GM21390 (cell line): ENCODE measurements at regions not wholly inside any gene's neighbourhood (a gene's known extent, or its start where the extent isn't known, plus 50 kb on each side); places are given as distances from the start of the nearest gene placed in this dataset.
"Not testable (repeated sequence)": the region's sequence is repeated elsewhere in the genome, so short reads cannot be mapped to it uniquely, and the experiment has no call there.

Source experiments
- ATAC-seq: cut with Tn5 transposase; IDR thresholded peaks from one replicate; pipeline ENCODE4 v1.9.1; 2021; ENCODE audit not compliant: unreplicated experiment

- no peak for ATAC-seq
Measured at GRCh38 chr5:28310696-28311095, 1272.3 kb upstream of the CDH9 start.

DNA sequence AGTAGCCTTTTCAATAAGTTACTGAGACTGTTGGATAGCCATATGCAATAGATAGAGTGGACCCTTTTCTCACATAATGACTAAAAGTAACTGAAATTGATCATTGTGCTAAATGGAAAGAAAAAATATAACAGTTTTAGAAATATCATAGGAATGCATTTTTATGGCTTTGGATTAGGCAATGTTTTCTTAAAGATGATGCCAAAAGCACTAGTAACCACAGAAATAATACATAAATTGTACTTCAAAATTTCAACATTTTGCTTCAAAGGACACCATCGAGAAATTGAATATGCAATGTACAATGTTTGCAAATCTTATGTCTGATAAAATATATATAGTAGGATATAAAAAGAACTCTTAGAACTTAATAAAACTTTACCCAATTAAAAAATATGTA lies 1267.5 kb upstream of the CDH9 start:
- ATAC-seq: no peak

GRCh38 chr5:28301712-28302111 lies 1263.3 kb upstream of the CDH9 start:
- no peak for ATAC-seq

- no peak for ATAC-seq
Measured at GRCh38 chr5:28296254-28297013, 1258.0 kb upstream of the CDH9 start.

DNA sequence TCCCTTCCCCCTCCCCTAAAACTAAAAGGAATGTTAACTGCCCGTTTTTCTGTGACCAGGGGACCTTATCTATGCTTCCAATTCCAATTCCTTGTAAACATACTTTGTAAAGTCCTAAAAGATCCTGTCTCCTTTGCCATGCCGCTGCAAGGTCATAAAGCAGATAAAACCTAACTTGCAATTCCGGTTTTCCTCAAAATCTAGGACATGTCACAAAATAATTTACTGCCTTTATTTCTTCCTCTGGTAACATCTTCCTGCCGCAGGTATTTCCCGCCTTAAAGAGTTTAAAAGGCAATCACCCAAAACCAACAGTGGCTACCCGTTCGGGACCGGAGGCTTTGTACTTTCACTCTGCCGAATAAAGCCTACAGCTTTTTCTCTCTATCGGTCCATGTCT lies 1248.6 kb upstream of the CDH9 start:
- not testable (repeated sequence) for ATAC-seq

- ATAC-seq: no peak
Measured at GRCh38 chr5:28286566-28286965, 1248.2 kb upstream of the CDH9 start.

DNA sequence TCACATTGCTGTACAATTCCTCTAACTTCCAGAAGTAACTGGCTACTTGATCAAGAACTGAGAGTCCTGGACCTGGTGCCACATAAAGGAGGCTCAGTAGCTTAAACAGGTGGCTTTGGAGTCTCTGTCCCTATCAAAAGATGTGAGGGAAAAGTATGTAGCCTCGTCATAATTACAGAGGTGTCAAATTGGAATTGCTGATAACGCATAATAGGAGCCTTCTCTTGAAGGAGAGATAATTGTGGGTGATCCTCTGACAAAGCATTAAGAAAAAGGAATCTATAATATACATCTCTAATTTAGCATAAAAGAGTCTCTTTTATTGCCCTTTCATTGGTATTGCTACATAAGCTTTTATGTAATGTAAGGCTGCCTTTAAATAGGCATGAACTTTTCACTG lies 1246.4 kb upstream of the CDH9 start:
- ATAC-seq: no peak

GRCh38 chr5:28281351-28281750 lies 1243.0 kb upstream of the CDH9 start:
- ATAC-seq: no peak

- ATAC-seq: no peak
Measured at GRCh38 chr5:28275931-28276330, 1237.5 kb upstream of the CDH9 start.

DNA sequence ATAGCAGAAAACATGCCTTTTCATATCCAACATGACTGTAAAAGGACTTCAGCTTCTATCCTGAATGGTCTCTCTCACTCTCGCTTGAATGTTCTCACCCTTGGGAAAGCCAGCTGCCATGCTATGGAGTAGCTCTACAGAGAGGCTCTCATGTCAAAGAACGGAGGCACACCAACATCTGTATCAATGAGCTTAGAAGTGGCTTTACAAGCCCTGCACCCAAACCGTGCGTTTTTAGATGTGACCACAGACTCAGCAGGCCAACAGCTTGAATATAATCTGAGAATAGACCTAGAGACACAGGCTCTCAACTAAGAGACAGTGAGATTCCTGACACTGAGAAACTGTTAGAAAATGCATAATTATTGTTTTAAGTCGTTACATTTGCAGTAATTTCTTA lies 1231.6 kb upstream of the CDH9 start:
- no peak for ATAC-seq

DNA sequence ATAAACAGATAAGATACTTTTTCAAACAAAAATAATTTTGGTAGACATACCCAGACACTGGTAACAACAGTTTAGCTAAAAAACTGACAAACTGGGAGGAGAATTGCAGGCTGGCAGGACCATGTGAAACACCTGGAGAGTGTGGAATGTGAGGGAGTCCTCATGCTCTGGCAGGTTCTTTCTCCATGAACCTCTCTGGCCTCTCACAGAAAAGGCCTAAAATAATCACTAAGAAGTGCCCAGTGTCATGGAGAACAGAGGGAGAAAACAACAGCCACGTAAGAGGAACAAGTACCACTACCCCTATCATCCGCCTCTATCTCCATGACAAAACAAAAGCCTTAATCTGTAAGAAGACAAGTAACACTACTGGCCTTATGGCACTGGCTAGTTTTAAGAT lies 1227.5 kb upstream of the CDH9 start:
- ATAC-seq: no peak

DNA sequence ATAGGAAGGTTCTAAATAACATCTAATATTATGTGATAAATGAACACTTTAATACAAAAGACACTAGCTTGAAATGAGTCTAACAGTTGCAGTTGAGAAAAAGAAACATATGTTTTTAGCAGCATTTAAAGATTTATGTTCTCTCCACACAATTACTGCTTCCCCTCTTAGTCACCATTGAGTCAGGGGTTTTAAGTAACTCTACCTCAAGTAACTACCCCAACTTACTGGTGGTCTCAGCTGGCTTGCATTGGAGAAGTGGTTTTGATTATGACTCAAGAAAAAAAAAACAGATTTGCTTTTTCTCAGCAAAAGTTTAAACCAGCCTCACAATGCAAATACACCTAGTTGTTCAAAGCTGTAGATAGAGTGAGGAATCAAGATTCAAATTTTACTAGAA lies 1216.5 kb upstream of the CDH9 start:
- ATAC-seq: no peak

- ATAC-seq: no peak
Measured at GRCh38 chr5:28253431-28253830, 1215.0 kb upstream of the CDH9 start.

DNA sequence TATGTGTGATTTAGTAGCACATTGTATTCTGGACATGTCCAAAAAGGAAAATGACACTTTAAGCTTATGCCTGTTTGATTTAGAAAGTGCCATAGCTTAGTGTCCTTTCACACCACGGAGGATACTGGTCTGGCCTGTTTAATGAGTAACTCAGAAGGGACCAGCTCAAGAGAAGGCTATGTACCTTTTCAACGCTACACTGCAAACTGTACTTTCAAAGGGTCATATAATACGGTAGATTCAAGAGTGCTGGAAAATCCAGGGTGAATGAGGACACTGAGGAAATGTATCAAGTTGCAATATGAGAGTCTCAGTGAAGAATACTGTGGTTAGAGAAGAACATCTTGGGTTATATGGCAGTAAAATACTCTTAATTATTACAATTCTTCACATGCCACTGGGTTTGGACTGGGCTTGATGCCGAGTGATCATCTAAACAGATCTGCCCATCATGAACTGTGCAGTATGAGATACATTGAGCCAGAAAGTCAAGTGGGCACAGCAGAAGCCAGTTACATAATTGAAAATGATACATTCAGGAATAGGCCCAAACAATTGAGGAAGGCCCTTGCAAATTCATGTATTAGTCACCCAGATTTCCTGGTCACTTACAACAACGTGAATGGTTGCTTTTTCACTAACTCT lies 1211.5 kb upstream of the CDH9 start:
- no peak for ATAC-seq

DNA sequence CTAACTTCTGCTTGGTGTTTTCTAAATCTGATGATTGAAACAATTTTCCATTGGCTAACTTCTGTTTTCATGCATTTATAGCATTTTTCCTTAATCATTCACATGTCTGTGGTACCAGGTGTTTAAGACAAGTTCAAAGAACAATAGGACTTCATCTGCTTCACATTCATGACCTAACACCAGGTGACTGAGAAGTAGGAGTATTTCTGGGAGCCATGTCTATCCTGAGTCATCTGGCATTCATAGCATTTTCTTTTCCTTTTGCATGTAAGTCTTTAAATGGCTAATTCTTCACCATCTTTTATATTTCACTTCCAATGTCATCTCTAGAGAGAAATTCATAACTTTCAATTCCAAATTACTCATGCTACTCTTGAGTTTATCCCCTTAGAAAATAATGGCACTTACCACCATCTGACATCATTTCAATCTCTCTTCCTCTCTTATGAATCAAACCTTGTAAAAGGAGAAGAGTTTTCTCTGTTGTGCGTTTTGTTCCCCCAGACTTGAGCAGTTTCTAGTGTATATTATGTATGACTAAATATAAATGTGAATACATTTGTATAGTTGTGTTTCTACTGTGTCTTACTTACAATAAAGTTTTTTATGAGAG lies 1196.1 kb upstream of the CDH9 start:
- ATAC-seq: no peak

GRCh38 chr5:28226407-28226806 lies 1188.0 kb upstream of the CDH9 start:
- ATAC-seq: no peak

DNA sequence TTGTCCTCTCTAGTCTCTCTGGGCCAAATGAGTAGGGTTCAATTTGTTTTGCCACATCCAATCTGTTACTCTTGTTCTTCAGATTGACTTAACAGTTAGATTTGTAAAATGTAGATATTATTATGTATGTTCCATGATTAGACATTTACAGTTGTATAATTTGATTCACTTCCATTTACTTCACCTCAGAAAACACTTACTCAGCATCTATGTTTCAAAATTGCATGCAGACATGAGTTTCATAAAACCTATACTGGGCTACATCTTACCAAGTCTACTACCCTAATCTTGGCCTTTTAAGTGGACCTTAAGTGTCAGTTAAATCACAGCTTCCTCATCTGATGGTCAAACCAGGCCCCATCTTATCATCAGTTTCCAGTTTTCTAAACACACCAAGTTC lies 1181.2 kb upstream of the CDH9 start:
- ATAC-seq: no peak

- no peak for ATAC-seq
Measured at GRCh38 chr5:28217695-28218094, 1179.3 kb upstream of the CDH9 start.

DNA sequence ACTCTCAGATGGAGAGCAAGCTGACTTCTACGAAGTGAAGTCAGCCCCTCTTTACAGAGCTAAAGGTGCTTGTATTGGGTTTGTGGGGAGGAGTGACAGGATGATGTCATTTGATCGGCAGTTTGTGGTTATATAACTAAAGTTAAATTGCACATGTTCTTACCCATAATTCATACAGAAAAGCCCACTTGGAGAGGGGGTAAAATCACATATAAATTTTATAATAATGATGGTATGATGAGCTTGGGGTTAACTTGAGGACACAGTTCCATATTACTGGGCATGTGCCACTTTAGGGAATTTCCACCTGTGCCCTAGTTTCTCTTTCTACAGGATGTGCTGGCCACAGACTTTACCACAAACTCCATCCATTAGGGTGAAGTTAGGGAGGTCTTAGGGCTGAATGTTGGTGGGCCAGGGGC lies 1178.6 kb upstream of the CDH9 start:
- no peak for ATAC-seq

DNA sequence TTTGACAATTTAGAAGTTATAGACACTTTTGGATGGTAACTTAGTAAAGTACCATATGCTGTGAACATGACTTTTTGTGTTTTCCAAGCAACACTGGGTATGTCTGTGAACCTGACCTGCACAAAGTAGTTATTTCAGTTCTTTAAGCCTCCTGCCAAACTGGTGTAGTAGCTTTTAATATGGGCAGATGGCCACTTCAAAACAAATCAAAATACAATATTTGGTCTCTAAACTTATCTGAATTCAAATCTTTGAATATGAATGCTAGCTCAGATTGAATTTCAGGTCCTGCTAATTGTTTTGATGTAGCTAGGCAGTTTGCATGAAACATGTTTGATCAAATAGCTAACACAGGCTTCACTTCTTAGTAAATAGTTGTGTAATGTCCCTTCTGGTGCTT lies 1176.7 kb upstream of the CDH9 start:
- ATAC-seq: no peak

DNA sequence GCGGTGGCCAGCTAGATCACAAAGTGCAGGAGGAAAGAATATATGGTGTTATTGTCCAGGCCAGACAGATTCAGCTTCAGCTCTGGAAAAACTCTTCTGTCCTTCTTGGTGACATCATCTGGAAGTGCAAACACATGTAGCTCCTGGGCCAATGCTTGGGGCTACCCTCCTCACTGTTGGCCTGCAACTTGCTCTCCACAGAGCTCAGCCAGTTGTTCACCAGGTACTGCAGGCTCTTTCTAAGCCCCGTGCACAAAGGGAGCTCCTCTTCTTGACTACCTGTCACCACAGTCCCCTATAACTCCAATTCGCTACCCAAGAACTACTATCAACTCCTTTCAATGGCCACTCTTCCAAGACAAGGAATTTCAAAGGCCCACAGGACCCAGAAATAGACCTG lies 1175.9 kb upstream of the CDH9 start:
- no peak for ATAC-seq

DNA sequence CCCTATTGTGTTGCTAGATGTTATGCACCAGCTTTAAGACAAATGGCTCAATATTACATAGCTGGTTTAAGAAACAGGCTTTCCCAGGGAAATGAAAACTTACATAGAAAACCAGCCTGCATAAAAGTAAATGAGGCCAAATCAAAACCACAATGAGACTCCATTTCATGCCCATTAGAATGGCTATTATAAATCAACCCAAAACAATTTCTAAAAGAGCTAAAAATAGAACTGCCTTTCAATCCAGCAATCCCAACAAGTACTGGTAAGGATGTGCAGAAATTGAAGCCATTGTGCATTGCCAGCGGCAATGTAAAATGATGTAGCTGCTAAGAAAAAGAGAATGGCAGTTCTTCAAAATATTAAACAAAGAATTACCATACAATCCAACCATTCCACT lies 1170.0 kb upstream of the CDH9 start:
- no peak for ATAC-seq
